ENCODE measurements at regions not wholly inside any gene's neighbourhood (a gene's known extent, or its start where the extent isn't known, plus 50 kb on each side); places are given as distances from the start of the nearest gene placed in this dataset.
"Not testable (repeated sequence)": the region's sequence is repeated elsewhere in the genome, so short reads cannot be mapped to it uniquely, and the experiment has no call there.

GRCh38 chr10:4395731-4396130, 430.3 kb upstream of the AKR1E2 start:
- in situ Hi-C loops (cut with HindIII; ENCODE audit: low sequenced_read_pairs) = no loop called here

GRCh38 chr10:4394455-4394854, 431.6 kb upstream of the AKR1E2 start:
- in situ Hi-C loops (cut with HindIII; ENCODE audit: low sequenced_read_pairs); DNase-seq (ENCODE audit: low spot score): not testable (repeated sequence)

More at GRCh38 chr10:4395731-4396130, 430.3 kb upstream of the AKR1E2 start:
- DNase-seq (ENCODE audit: low spot score) = no peak

GRCh38 chr10:4391683-4392082, 434.3 kb upstream of the AKR1E2 start:
- no peak for DNase-seq (ENCODE audit: low spot score)
- in situ Hi-C loops (cut with HindIII; ENCODE audit: low sequenced_read_pairs) = no loop called here

GRCh38 chr10:4390219-4390618, 435.8 kb upstream of the AKR1E2 start:
- in situ Hi-C loops (cut with HindIII; ENCODE audit: low sequenced_read_pairs) = no loop called here
- no peak for DNase-seq (ENCODE audit: low spot score)

- in situ Hi-C loops (cut with HindIII; ENCODE audit: low sequenced_read_pairs) = no loop called here
- no peak for DNase-seq (ENCODE audit: low spot score)
These were observed 440.7 kb upstream of the AKR1E2 start for GRCh38 chr10:4385231-4385870.

GRCh38 chr10:4384245-4384644, 441.8 kb upstream of the AKR1E2 start:
- no peak for DNase-seq (ENCODE audit: low spot score)
- in situ Hi-C loops (cut with HindIII; ENCODE audit: low sequenced_read_pairs) = no loop called here

GRCh38 chr10:4383651-4384098, 442.3 kb upstream of the AKR1E2 start:
- in situ Hi-C loops (cut with HindIII; ENCODE audit: low sequenced_read_pairs) = no loop called here
- no peak for DNase-seq (ENCODE audit: low spot score)

GRCh38 chr10:4382811-4383210, 443.2 kb upstream of the AKR1E2 start:
- DNase-seq (ENCODE audit: low spot score) = no peak
- in situ Hi-C loops (cut with HindIII; ENCODE audit: low sequenced_read_pairs) = no loop called here

GRCh38 chr10:4373612-4374011, 452.4 kb upstream of the AKR1E2 start:
- DNase-seq (ENCODE audit: low spot score) = no peak
- in situ Hi-C loops (cut with HindIII; ENCODE audit: low sequenced_read_pairs) = no loop called here

GRCh38 chr10:4373098-4373497, 452.9 kb upstream of the AKR1E2 start:
- DNase-seq (ENCODE audit: low spot score) = no peak
- in situ Hi-C loops (cut with HindIII; ENCODE audit: low sequenced_read_pairs) = no loop called here

GRCh38 chr10:4372601-4373000, 453.4 kb upstream of the AKR1E2 start:
- in situ Hi-C loops (cut with HindIII; ENCODE audit: low sequenced_read_pairs) = no loop called here
- DNase-seq (ENCODE audit: low spot score) = no peak

- no peak for DNase-seq (ENCODE audit: low spot score)
- in situ Hi-C loops (cut with HindIII; ENCODE audit: low sequenced_read_pairs) = no loop called here
These were observed 454.2 kb upstream of the AKR1E2 start for GRCh38 chr10:4371691-4372295.

- no peak for DNase-seq (ENCODE audit: low spot score)
- in situ Hi-C loops (cut with HindIII; ENCODE audit: low sequenced_read_pairs) = no loop called here
These were observed 455.6 kb upstream of the AKR1E2 start for GRCh38 chr10:4370376-4370775.

GRCh38 chr10:4361581-4361980, 464.4 kb upstream of the AKR1E2 start:
- in situ Hi-C loops (cut with HindIII; ENCODE audit: low sequenced_read_pairs) = no loop called here
- no peak for DNase-seq (ENCODE audit: low spot score)

GRCh38 chr10:4359003-4359402, 467.0 kb upstream of the AKR1E2 start:
- in situ Hi-C loops (cut with HindIII; ENCODE audit: low sequenced_read_pairs) = no loop called here
- no peak for DNase-seq (ENCODE audit: low spot score)

GRCh38 chr10:4357911-4358310, 468.1 kb upstream of the AKR1E2 start:
- no peak for DNase-seq (ENCODE audit: low spot score)
- in situ Hi-C loops (cut with HindIII; ENCODE audit: low sequenced_read_pairs) = no loop called here

GRCh38 chr10:4355350-4355749, 470.7 kb upstream of the AKR1E2 start:
- no peak for DNase-seq (ENCODE audit: low spot score)
- in situ Hi-C loops (cut with HindIII; ENCODE audit: low sequenced_read_pairs) = no loop called here

GRCh38 chr10:4354382-4354812, 471.6 kb upstream of the AKR1E2 start:
- in situ Hi-C loops (cut with HindIII; ENCODE audit: low sequenced_read_pairs) = no loop called here
- DNase-seq (ENCODE audit: low spot score) = no peak

- no peak for DNase-seq (ENCODE audit: low spot score)
- in situ Hi-C loops (cut with HindIII; ENCODE audit: low sequenced_read_pairs) = no loop called here
These were observed 472.0 kb upstream of the AKR1E2 start for GRCh38 chr10:4353964-4354363.

GRCh38 chr10:4353059-4353655, 472.9 kb upstream of the AKR1E2 start:
- in situ Hi-C loops (cut with HindIII; ENCODE audit: low sequenced_read_pairs) = no loop called here
- no peak for DNase-seq (ENCODE audit: low spot score)

Measured in G401 (cell line).